ENCODE measurements at regions not wholly inside any gene's neighbourhood (a gene's known extent, or its start where the extent isn't known, plus 50 kb on each side); places are given as distances from the start of the nearest gene placed in this dataset.

- TF ChIP-seq POLR2A (IDR thresholded peaks at IDR 0.05; ENCODE audit: low read depth, low read length) (no peak), POLR2AphosphoS5 (IDR thresholded peaks at IDR 0.05; ENCODE audit: low read depth, low read length) (no peak), TAF1 (IDR thresholded peaks at IDR 0.05; ENCODE audit: borderline replicate concordance, low read depth, low read length) (no peak)
Measured at GRCh38 chr16:61261315-61261714, 774.9 kb downstream of the CDH8 start.

Measured in GM12892 (cell line).